IMR-90 (cell line): ENCODE measurements at regions not wholly inside any gene's neighbourhood (a gene's known extent, or its start where the extent isn't known, plus 50 kb on each side); places are given as distances from the start of the nearest gene placed in this dataset.
"Not testable (repeated sequence)": the region's sequence is repeated elsewhere in the genome, so short reads cannot be mapped to it uniquely, and the experiment has no call there.

Experiments used
- ATAC-seq: fragments of 200-7000 bp; cut with Tn5 transposase; 2 replicates; pipeline ENCODE4 v1.9.1; 2020; ENCODE audit warnings: low read depth, mild to moderate bottlenecking, moderate library complexity
- BruUV-seq: library from RNA; stranded (reverse); fragments of 400-500 nt; replicated peaks from 2 replicates; lab custom pipeline; 2021; lab: Mats Ljungman, UMichigan
- CTCF ChIA-PET: fragments of 300-600 bp; formaldehyde crosslinking; extraction: SDS; loops from one replicate; lab custom pipeline; 2021; ENCODE audit warnings: antibody characterized with exemption; lab: Yijun Ruan, JAX
- POLR2A ChIA-PET: fragments of 300-600 bp; sonication (Branson Sonifier 250); formaldehyde crosslinking; loops from one replicate; lab custom pipeline; 2022; ENCODE audit warnings: antibody characterized with exemption; ENCODE audit not compliant: unreplicated experiment; lab: Charles Lee
- DNase-seq: peaks from one replicate; pipeline ENCODE4 v3.0.0; 2013
- H2AFZ ChIP-seq: replicated peaks from 2 replicates; pipeline ENCODE3; 2013; ENCODE audit warnings: low read length, mild to moderate bottlenecking; ENCODE audit not compliant: poor library complexity
- H2AK5ac ChIP-seq: 2 replicates; pipeline ENCODE4 v1.6.1; 2013; ENCODE audit warnings: low read depth, low read length, inconsistent platforms
- H2AK9ac ChIP-seq: replicated peaks from 2 replicates; pipeline ENCODE3; 2013; ENCODE audit warnings: mild to moderate bottlenecking, low read depth, low read length, moderate library complexity; ENCODE audit not compliant: poor library complexity
- H2BK120ac ChIP-seq: 2 replicates; pipeline ENCODE4 v1.6.1; 2013; ENCODE audit warnings: low read depth, low read length, inconsistent platforms
- H2BK15ac ChIP-seq: 3 replicates; pipeline ENCODE4 v1.6.1; 2013; ENCODE audit warnings: low read depth, low read length, inconsistent platforms
- H2BK20ac ChIP-seq: 2 replicates; pipeline ENCODE4 v1.6.1; 2013; ENCODE audit warnings: low read depth, mild to moderate bottlenecking, inconsistent platforms, low read length, moderate library complexity
- H2BK5ac ChIP-seq: 2 replicates; pipeline ENCODE4 v1.6.1; 2013; ENCODE audit warnings: mild to moderate bottlenecking, low read depth, low read length, inconsistent platforms; ENCODE audit not compliant: poor library complexity, severe bottlenecking
- H3K14ac ChIP-seq: replicated peaks from 2 replicates; pipeline ENCODE4 v1.6.1; 2013; ENCODE audit warnings: low read depth, low read length, inconsistent platforms
- H3K18ac ChIP-seq: 2 replicates; pipeline ENCODE4 v1.6.1; 2013; ENCODE audit warnings: low read depth, low read length, control low read depth
- H3K23ac ChIP-seq: 2 replicates; pipeline ENCODE4 v1.6.1; 2013; ENCODE audit warnings: low read depth, low read length, inconsistent platforms
- H3K27ac ChIP-seq: 2 replicates; pipeline ENCODE4 v1.5.1; 2013; ENCODE audit warnings: mild to moderate bottlenecking, control low read depth, low read length; ENCODE audit not compliant: insufficient read depth
- H3K27me3 ChIP-seq: 2 replicates; pipeline ENCODE4 v1.6.1; 2013; ENCODE audit warnings: low read length; ENCODE audit not compliant: control insufficient read depth, insufficient read depth
- H3K36me3 ChIP-seq: 2 replicates; pipeline ENCODE4 v1.6.1; 2013; ENCODE audit warnings: low read length, mixed read lengths; ENCODE audit not compliant: control insufficient read depth, insufficient read depth
- H3K4ac ChIP-seq: 2 replicates; pipeline ENCODE4 v1.6.1; 2013; ENCODE audit warnings: low read depth, low read length, inconsistent platforms
- H3K4me1 ChIP-seq: 2 replicates; pipeline ENCODE4 v1.6.1; 2013; ENCODE audit warnings: low read length, mixed read lengths; ENCODE audit not compliant: control insufficient read depth, insufficient read depth
- H3K4me2 ChIP-seq: 2 replicates; pipeline ENCODE4 v1.6.1; 2013; ENCODE audit warnings: low read depth, mild to moderate bottlenecking, control low read depth, low read length, moderate library complexity
- H3K4me3 ChIP-seq: 2 replicates; pipeline ENCODE4 v1.5.1; 2013; ENCODE audit warnings: low read depth, mild to moderate bottlenecking, control low read depth, low read length, moderate library complexity; ENCODE audit not compliant: insufficient read depth
- H3K56ac ChIP-seq: 2 replicates; pipeline ENCODE4 v1.6.1; 2013; ENCODE audit warnings: low read length, inconsistent platforms; ENCODE audit not compliant: insufficient read depth; ENCODE audit errors: extremely low read depth
- H3K79me1 ChIP-seq, 2 experiments: 2 replicates each; pipeline ENCODE4 v1.6.1; 2013; ENCODE audit warnings: low read length in 2 of 2, inconsistent platforms in 1 of 2, low read depth in 1 of 2
- H3K9ac ChIP-seq: 2 replicates; pipeline ENCODE4 v1.6.1; 2013; ENCODE audit warnings: low read depth, low read length, control low read depth
- H3K9me1 ChIP-seq: 2 replicates; pipeline ENCODE4 v1.6.1; 2013; ENCODE audit warnings: low read length, inconsistent platforms; ENCODE audit not compliant: insufficient read depth
- H3K9me3 ChIP-seq: 2 replicates; pipeline ENCODE4 v1.6.1; 2013; ENCODE audit warnings: low read length; ENCODE audit not compliant: control insufficient read depth, insufficient read depth
- H4K20me1 ChIP-seq: 2 replicates; pipeline ENCODE4 v1.6.1; 2013; ENCODE audit warnings: low read length, inconsistent platforms; ENCODE audit not compliant: insufficient read depth
- H4K5ac ChIP-seq: 2 replicates; pipeline ENCODE4 v1.6.1; 2013; ENCODE audit warnings: mild to moderate bottlenecking, low read depth, low read length, control low read depth
- H4K8ac ChIP-seq, 2 experiments: 2 replicates each; pipeline ENCODE4 v1.6.1; 2013; ENCODE audit warnings: low read depth in 2 of 2, low read length in 2 of 2, control low read depth in 1 of 2, inconsistent platforms in 1 of 2
- H4K91ac ChIP-seq: 2 replicates; pipeline ENCODE4 v1.6.1; 2013; ENCODE audit warnings: low read depth, low read length, inconsistent platforms; ENCODE audit not compliant: insufficient read depth
- WGBS, 2 experiments: methylation state at CpG; one replicate each; pipeline versions ENCODE4 v1.1.5 to v1.1.7; 2013; ENCODE audit warnings: missing lambda C conversion rate in 2 of 2; ENCODE audit not compliant: insufficient read length in 1 of 2; ENCODE audit errors: extremely low coverage in 2 of 2; 5-methylcytosine and 5-hydroxymethylcytosine counted together
- dilution Hi-C: fragments of 300-500 bp; cut with HindIII; formaldehyde crosslinking; loops from one replicate; pipeline ENCODE4 v1.14.3; 2018; ENCODE audit warnings: low sequenced_read_pairs; ENCODE audit not compliant: unreplicated experiment
- in situ Hi-C: fragments of 300-500 bp; cut with MboI; formaldehyde crosslinking; loops from 3 replicates; pipeline ENCODE4 v1.14.3; 2019; ENCODE audit warnings: low sequenced_read_pairs, inconsistent platforms, mixed read lengths
- intact Hi-C: fragments of 100-400 bp; cut with micrococcal nuclease; formaldehyde crosslinking; loops from 2 replicates; pipeline ENCODE4 v1.10.0; 2022

DNA sequence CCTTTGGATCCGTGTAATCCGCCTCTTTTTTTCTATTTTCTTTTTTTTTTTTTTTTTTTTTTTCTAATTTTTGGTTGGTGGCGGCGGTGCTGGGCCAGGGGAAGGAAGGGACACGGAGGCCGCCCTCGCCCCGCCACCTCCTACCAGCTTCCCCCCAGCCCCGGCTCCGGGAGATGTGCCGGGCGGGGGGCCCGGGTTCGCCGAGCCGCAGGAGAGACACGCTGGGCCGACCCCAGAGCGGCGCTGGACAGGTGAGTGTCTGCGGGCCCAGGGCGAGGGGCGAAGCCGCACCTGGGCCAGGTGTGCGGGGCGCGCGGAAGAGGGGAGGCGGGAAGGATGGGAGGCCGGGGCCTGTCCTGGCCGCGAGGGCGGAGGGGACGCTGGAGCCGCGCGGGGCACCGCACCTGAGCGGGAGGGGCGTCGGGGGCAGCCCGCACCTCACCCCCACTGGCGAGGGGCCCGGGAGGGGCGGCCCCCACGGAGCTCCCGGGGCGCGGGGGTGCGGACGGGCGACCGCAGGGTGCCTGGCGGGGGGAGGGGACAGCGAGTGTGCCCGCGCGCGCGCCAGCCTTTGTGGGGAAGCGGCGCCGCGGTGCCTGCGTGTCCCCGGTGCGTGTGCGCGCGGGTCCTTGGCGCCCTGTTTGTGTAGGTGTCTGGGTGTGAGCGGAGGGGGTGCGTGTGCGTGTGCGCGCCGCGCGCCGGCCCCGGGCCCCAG is 114.8 kb downstream of the CRLF3 start:
- H4K5ac ChIP-seq, H2BK20ac ChIP-seq, H2BK15ac ChIP-seq, H3K23ac ChIP-seq, H3K14ac ChIP-seq, H3K4ac ChIP-seq, H2BK5ac ChIP-seq, H3K56ac ChIP-seq, H3K9me3 ChIP-seq, H4K8ac ChIP-seq, DNase-seq, H2BK120ac ChIP-seq, H4K91ac ChIP-seq, BruUV-seq, H3K27ac ChIP-seq, H3K36me3 ChIP-seq, H3K4me1 ChIP-seq, H3K9me1 ChIP-seq, H4K20me1 ChIP-seq, dilution Hi-C loops, H2AK5ac ChIP-seq, H3K18ac ChIP-seq, intact Hi-C loops, H2AK9ac ChIP-seq, POLR2A ChIA-PET, ATAC-seq: not testable (repeated sequence)
- Histone ChIP-seq H3K79me1 (peaks cover 0 to 16% of the 10 kb centered on the region in 2 experiments; a peak in 2 of 4 replicates), H3K9ac (peak overlapping the region; percentile 46), H2AFZ (peak overlapping the region; percentile 70), H3K4me3 (peak overlapping the region; percentile 56), H3K4me2 (peak overlapping the region; percentile 82), H3K27me3 (peaks cover 22% of the 10 kb centered on the region)
- in situ Hi-C loops: loop anchor here (25.0 kb wide), 1 partner anchor 397 kb away; no protein-coding TSS in a partner anchor
- 1% methylated on average over 23 of the region's 81 CpGs; no CpG with 5 or more reads in 1 of the 2 experiments for WGBS, 2 experiments
- CTCF ChIA-PET: interaction anchor here (1.2 kb wide), 1 partner anchor 233 kb away, joined by 3 read pairs; no protein-coding TSS in a partner anchor

DNA sequence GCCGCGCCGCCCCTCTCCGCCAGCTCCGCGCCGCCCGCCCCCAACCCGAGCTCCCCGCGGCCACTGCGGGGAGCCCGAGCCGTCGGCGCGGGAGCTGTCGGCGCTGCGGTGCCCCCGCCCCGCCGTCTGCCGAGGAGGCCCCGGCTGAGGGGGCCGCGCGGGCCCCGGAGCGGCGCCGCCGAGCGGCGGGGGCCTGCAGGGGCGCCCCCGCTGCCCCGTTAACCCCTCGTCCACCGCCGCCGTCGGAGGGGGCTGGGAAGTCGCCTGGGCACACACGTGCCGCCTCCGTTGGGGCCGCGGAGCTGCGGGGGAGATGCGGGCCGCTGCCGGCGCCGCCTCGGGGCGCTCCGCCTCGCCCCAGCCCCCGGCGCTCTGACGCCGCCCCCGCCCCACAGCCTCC is 115.4 kb downstream of the CRLF3 start:
- POLR2A ChIA-PET, H4K20me1 ChIP-seq, H3K4me2 ChIP-seq, H3K27ac ChIP-seq, H3K9me3 ChIP-seq, H4K8ac ChIP-seq, H3K4me1 ChIP-seq, H2AK9ac ChIP-seq, H4K5ac ChIP-seq, H3K36me3 ChIP-seq, H2BK120ac ChIP-seq, H3K23ac ChIP-seq, H2BK5ac ChIP-seq, H3K56ac ChIP-seq, BruUV-seq, DNase-seq, H2BK20ac ChIP-seq, H3K18ac ChIP-seq, H3K9ac ChIP-seq, H3K4ac ChIP-seq, H2AFZ ChIP-seq, H2AK5ac ChIP-seq, H3K9me1 ChIP-seq, H3K14ac ChIP-seq, H4K91ac ChIP-seq, dilution Hi-C loops, H2BK15ac ChIP-seq, intact Hi-C loops: not testable (repeated sequence)
- CTCF ChIA-PET: interaction anchor here (1.2 kb wide), 1 partner anchor 233 kb away, joined by 3 read pairs; no protein-coding TSS in a partner anchor
- peak; percentile 4 for ATAC-seq
- in situ Hi-C loops: loop anchor here (25.0 kb wide), 1 partner anchor 397 kb away; no protein-coding TSS in a partner anchor
- peaks cover 22% of the 10 kb centered on the region for H3K27me3 ChIP-seq
- H3K79me1 ChIP-seq: peaks cover 0 to 13% of the 10 kb centered on the region in 2 experiments; a peak in 1 of 4 replicates
- H3K4me3 ChIP-seq: peak overlapping the region; percentile 56
- WGBS, 2 experiments: 0% methylated on average over 11 of the region's 64 CpGs; no CpG with 5 or more reads in 1 of the 2 experiments
